Astrocyte of the cerebellum (primary cell): ENCODE measurements at regions not wholly inside any gene's neighbourhood (a gene's known extent, or its start where the extent isn't known, plus 50 kb on each side); places are given as distances from the start of the nearest gene placed in this dataset.

Source experiments
- DNase-seq: peaks from one replicate; pipeline ENCODE4 v3.0.0-alpha.2; 2011; ENCODE audit warnings: low read depth
- H3K4me3 ChIP-seq: 2 replicates; pipeline ENCODE4 v1.5.1; 2011; ENCODE audit warnings: mild to moderate bottlenecking, low read depth, low read length, moderate library complexity
- CTCF ChIP-seq: IDR thresholded peaks from 2 replicates; pipeline ENCODE4 v1.5.1; 2012; ENCODE audit warnings: low read length, low read depth, moderate library complexity, mild to moderate bottlenecking; ENCODE audit errors: missing control alignments
- in situ Hi-C: cut with HindIII; loops from 2 replicates; pipeline ENCODE4 v1.10.0; 2017; ENCODE audit warnings: low sequenced_read_pairs

DNA sequence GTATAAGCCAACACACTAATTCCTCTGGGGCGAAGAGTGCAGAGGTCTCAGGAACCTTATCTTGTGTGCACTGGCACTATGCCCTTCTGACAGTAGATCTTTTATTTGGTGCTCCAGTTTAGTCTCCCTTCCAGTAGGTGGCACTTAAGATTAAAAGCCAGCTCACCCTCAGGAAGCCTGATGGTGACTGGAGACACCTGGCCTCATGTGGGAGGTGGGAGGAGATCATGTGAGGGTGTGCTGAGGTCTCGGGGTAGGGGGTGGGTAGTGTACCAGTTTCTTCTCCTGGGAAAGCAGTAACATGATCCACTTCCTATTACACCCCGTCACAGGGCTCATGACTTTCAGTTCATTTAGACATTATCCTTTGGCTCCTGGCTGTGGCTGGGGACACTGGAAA is 654.9 kb downstream of the ADCYAP1 start:
- no peak for TF ChIP-seq CTCF
- in situ Hi-C loops: no loop called here
- DNase-seq: no peak
- no peak overlapping the region for H3K4me3 ChIP-seq

DNA sequence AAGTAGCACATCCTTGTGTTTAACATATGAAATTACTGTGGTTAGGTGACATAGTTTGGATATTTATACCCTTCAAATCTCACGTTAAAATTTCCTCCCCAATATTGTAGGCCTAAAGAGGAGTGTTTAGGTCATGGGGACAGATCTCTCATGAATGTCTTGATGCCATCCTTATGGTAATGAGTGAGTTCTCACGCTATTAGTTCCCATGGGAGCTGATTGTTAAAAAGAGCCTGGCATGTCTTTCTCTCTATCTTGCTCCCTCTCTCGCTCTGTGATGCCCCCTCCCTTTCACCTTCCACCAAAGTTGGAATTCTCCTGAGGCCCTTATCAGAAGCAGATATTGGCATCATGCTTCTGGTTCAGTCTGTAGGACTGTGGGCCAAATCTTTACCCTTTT is 660.1 kb downstream of the ADCYAP1 start:
- no peak for DNase-seq
- in situ Hi-C loops: no loop called here
- H3K4me3 ChIP-seq: no peak overlapping the region
- TF ChIP-seq CTCF: no peak

GRCh38 chr18:1571206-1571605 is 666.5 kb downstream of the ADCYAP1 start:
- in situ Hi-C loops: no loop called here
- H3K4me3 ChIP-seq: no peak overlapping the region
- no peak for DNase-seq
- TF ChIP-seq CTCF: no peak

DNA sequence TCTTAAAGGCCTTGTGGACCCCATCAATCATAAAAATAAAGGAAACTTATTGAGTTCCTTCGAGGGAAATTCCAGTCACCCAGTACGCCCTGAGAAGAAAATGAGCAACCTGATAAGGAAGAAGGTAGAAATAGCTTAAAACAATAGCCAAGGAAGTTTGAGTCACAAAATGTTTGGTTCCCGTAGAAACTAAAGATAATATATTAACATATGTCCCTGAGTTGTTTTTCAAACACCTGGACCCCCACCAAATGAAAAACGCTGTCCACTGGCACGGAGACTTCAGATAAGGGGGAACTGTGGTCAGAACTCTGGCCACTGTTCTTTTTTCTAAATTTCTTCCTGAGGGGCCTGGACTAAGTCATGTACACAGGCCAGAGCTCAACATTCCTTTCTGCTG is 669.1 kb downstream of the ADCYAP1 start:
- DNase-seq: no peak
- in situ Hi-C loops: no loop called here
- TF ChIP-seq CTCF: no peak
- no peak overlapping the region for H3K4me3 ChIP-seq

DNA sequence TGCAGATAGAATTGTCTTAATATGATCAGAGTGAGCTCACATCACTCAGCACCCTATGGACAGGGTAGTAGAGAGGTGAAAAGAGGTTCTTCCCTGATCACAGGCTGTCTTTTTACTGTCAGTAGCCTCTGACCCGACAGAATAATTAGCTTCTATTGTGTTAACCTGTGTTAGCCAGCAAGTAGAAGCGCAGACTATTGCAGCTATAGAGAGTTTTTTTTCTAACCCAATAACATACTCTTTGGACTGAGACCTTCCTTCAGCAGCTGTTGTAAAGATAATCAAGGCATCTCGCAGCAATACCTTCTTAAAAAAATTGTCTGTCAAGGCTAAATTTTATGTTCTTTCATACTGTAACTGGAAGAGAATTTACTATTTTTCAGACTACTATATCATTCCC is 670.4 kb downstream of the ADCYAP1 start:
- no peak for DNase-seq
- H3K4me3 ChIP-seq: no peak overlapping the region
- TF ChIP-seq CTCF: no peak
- in situ Hi-C loops: no loop called here

- no peak for DNase-seq
- no peak overlapping the region for H3K4me3 ChIP-seq
- no peak for TF ChIP-seq CTCF
- in situ Hi-C loops: no loop called here
Measured at GRCh38 chr18:1578505-1578904, 673.8 kb downstream of the ADCYAP1 start.

GRCh38 chr18:1581581-1581980 is 676.9 kb downstream of the ADCYAP1 start:
- DNase-seq: no peak
- in situ Hi-C loops: no loop called here
- no peak overlapping the region for H3K4me3 ChIP-seq
- TF ChIP-seq CTCF: no peak
